ENCODE measurements at regions not wholly inside any gene's neighbourhood (a gene's known extent, or its start where the extent isn't known, plus 50 kb on each side); places are given as distances from the start of the nearest gene placed in this dataset.

DNA sequence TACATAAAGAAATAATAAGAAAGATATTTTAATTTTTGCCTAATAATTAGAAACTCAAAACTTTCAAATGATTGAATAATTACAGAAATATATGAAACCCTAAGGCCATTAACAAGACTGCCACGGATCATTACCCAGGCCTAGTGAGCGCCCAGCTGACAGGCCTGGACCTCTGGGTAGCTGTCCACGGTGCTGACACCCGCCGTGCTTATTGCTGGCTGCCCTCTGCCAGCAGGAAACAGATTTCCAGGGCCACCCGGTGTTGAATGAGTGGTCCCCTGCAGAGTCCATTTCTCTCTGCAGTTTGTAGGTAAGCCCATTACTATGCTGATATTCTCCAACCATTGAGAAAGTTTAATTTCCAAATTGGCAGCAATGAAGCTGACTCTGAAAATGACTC lies 254.4 kb upstream of the GJB5 start:
- TF ChIP-seq, protein P1, sequence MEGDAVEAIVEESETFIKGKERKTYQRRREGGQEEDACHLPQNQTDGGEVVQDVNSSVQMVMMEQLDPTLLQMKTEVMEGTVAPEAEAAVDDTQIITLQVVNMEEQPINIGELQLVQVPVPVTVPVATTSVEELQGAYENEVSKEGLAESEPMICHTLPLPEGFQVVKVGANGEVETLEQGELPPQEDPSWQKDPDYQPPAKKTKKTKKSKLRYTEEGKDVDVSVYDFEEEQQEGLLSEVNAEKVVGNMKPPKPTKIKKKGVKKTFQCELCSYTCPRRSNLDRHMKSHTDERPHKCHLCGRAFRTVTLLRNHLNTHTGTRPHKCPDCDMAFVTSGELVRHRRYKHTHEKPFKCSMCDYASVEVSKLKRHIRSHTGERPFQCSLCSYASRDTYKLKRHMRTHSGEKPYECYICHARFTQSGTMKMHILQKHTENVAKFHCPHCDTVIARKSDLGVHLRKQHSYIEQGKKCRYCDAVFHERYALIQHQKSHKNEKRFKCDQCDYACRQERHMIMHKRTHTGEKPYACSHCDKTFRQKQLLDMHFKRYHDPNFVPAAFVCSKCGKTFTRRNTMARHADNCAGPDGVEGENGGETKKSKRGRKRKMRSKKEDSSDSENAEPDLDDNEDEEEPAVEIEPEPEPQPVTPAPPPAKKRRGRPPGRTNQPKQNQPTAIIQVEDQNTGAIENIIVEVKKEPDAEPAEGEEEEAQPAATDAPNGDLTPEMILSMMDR (IDR thresholded peaks at IDR 0.05), result no peak
- TF ChIP-seq POLR2A (IDR thresholded peaks at IDR 0.05), result no peak
- TF ChIP-seq POLR2AphosphoS5 (IDR thresholded peaks at IDR 0.05), result no peak
